Femur (tissue), 1 donor: ENCODE measurements at regions not wholly inside any gene's neighbourhood (a gene's known extent, or its start where the extent isn't known, plus 50 kb on each side); places are given as distances from the start of the nearest gene placed in this dataset.

Source experiments
- DNase-seq: peaks from one replicate; pipeline ENCODE4 v3.0.0-alpha.2; 2017

DNA sequence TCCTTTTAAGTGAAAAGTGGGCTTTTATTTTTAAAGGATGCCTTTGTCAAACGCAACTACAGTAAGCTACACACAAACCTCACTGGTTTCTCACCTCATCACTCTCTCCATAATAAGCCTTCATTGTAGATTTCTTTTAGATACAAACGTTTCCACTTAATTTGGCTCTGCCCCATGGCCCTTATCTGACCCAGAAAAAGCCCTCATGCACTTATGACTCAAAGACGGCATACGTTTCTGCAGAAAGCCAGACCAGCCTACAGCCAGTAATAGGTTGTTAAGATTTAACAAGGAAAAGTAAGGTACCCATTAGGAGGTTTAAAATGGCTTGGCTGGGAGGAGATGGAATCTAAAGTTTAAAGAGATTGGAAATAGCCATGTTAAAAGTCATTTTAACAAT is 914.6 kb upstream of the INTU start:
- no peak for DNase-seq

DNA sequence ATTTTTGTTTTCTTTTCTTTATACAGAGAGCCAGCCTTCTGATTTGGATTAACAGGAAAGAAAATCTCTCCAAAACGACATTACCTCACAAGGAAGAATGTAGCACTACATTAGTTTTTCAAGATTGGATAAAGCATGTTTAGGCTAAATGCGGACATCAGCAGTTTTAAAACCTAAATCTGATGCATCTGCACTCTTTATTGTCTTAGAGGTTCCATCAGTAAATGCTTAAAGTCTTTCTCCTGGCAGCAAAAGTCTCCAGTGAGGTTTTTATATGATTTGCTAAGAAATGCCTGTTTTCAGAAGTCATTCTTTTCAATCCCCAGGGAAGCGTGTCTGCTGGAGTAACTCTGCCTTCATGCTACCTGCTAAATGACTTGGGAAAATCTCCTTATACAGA is 912.9 kb upstream of the INTU start:
- DNase-seq = no peak

DNA sequence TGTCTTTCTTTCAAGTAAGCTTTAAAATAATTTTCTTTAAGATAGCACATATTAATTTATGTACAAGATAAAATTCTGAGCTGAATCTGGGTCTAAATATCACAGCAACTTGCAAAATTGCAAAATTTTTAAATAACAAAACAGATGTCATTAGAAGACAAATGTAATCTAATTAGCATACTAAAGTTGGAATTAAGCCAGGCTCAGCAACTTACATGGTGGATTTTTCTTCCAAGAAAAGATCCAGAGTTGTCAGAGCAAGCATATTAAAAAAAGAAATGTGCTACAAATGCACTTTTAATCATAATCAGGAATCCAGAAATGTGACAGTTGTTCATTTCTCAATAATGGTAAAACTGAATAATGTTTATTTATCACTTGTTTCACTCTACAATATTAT is 906.9 kb upstream of the INTU start:
- no peak for DNase-seq

- DNase-seq = no peak
Observed at GRCh38 chr4:126727461-126727860, 905.3 kb upstream of the INTU start.

DNA sequence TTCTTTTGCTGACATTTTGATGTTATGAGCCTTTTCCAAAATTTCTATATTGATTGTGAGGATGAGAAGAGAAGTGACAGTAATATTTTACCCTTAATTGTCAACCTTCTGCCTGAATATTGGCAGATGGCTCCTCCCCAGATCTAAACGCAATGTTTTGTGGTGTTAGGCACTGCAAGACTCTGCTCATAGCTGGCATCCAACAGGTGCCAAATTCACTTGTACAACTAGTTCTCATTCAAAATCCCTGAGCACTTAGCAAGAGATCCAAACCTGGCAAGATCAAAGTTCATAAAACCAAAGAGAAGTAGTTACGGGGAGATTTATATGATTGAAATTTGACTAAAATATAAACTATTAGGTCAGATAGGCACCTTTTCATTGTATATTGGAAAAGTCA is 901.7 kb upstream of the INTU start:
- DNase-seq = no peak

DNA sequence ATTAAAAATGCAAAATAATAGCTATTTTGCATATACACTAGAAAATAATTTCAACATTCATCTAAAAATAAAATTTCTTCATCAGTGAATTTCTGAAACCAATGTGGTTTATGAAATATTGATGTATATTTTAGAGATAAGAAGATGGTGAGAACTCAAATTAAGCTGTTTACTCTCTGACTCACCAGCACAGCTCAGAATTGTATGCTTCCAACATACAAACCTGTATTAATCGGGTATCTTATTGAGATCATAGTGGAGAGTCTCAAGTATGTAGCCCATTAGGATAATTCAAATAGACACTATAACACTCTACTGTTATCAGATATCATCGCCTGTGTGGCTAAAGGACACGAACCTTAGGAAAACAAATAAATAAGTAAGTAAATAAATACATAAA is 899.5 kb upstream of the INTU start:
- DNase-seq = no peak

DNA sequence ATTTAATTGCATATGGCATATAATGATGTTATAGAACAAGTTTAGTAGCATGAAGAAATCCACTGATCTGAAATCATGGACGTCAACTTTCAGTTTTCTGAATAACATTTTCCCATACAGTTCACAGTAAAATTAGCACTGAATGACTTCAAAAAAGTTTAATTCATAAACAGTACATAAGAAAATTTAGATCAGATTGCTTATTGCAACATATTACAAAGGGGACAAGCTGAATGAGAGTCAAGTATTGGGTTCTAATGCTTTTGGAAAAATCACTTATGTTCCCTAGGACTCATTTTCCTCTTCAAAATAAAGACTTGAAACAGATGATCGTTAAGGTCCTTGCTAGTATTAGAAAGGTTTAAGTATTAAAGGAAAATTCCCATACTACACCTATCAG is 898.3 kb upstream of the INTU start:
- no peak for DNase-seq

GRCh38 chr4:126735294-126736132 is 897.2 kb upstream of the INTU start:
- DNase-seq = no peak

- DNase-seq = no peak
Observed at GRCh38 chr4:126736133-126736518, 896.6 kb upstream of the INTU start.

- DNase-seq = no peak
Observed at GRCh38 chr4:126737899-126738526, 894.7 kb upstream of the INTU start.

DNA sequence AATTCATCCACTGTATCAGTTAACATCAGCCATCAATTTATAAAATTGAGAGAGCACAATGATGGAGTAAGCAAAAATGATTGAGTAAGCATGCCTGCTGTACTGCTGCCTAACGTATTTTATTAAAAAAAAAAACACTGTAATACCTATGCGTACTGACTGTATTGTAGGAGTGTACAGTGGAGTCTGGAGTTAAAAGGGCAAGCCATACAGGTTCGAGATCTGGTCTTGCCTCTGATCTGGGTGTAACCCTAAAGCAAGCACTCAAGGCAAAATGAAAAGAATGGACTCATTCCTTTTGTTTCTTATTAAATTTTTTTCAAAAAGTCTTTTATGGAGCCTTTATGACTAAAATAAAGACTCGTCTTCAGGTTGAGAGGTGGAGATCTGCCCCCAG is 894.2 kb upstream of the INTU start:
- DNase-seq = no peak

GRCh38 chr4:126738926-126739325 is 893.8 kb upstream of the INTU start:
- DNase-seq = no peak

- no peak for DNase-seq
Observed at GRCh38 chr4:126740687-126741086, 892.1 kb upstream of the INTU start.

GRCh38 chr4:126742048-126742447 is 890.7 kb upstream of the INTU start:
- no peak for DNase-seq

- no peak for DNase-seq
Observed at GRCh38 chr4:126742885-126743284, 889.9 kb upstream of the INTU start.

DNA sequence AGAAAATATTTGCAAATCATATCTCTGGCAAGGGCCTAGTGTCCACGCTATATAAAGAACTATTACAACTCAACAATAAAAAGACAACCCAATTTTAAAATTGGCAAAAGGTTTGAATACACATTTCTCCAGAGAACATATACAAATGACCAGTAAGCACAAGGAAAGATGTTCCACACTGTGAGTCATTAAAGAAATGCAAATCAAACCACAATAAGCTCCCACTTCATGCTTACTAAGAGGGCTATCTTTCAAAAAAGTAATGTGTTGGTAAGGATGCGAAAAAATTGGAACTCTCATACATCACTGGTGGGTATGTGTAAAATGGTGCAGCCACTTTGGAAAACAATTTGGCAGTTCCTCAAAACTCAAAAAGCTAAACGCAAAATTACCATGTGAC is 884.0 kb upstream of the INTU start:
- no peak for DNase-seq

DNA sequence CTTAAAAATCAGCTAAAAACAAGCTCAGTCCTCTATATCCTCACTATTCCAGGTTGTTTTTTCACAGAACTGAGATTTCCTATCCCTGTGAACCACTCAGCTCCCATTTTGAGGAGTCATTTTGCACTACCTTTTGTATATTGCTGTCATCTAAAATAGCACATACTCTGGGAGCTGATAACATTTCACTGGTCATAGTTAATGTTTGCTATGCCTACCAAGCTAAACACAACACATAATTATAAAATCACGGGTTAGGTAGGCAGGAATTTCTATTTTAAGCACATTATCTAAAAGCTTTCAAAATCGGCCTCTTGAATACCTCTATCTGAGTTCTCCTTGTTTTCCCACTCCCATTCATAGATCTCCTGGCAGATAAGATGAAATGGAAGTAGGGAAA is 882.0 kb upstream of the INTU start:
- no peak for DNase-seq

- DNase-seq = no peak
Observed at GRCh38 chr4:126752126-126752525, 880.6 kb upstream of the INTU start.

- DNase-seq = no peak
Observed at GRCh38 chr4:126752702-126753101, 880.1 kb upstream of the INTU start.

- DNase-seq = no peak
Observed at GRCh38 chr4:126753592-126753991, 879.2 kb upstream of the INTU start.

DNA sequence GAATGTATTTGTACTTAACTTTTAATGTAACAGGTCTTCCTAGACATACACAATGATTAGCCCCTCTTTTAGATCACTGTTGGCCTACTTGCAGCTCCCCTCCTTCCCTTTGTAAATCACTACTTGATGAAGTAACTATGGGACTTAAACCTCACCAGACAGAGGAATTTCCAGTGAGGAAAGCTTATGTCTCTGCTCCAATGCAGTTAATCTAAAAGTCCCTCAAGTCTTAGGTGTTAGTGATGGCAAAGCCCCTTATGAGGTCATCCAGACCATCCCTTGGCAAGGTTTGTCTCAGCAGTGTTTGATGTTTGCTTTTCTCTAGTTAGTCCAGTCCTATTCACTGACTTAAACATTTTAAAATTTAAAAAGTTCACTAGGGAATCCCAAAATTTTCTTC is 877.3 kb upstream of the INTU start:
- DNase-seq = peak; percentile 57

GRCh38 chr4:126756050-126756829 is 876.5 kb upstream of the INTU start:
- DNase-seq = no peak

GRCh38 chr4:126757219-126757618 is 875.5 kb upstream of the INTU start:
- DNase-seq = no peak

- DNase-seq = no peak
Observed at GRCh38 chr4:126758493-126758892, 874.3 kb upstream of the INTU start.
